ENCODE measurements at regions not wholly inside any gene's neighbourhood (a gene's known extent, or its start where the extent isn't known, plus 50 kb on each side); places are given as distances from the start of the nearest gene placed in this dataset.

DNA sequence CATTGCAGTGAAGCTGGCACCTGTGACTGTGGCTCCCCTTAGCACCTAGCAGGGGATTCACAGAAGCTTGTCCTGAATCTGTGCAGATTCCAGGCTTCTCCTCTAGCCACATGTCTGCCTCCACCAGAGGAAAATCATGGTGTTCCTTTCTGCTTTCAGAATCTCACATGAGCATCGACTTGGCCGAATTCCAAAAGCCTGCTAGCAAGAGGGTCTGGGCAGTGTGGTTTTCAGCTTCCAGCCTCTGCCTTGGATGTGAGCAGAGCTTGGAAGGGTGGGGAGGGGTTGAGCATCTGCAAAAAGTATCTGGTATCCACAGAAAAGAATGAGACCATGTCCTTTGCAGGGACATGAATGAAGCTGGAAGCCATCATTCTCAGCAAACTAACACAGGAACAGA is 911.1 kb downstream of the TBC1D22A start:
- H3K9me2 ChIP-seq (replicated peaks; ENCODE audit: low read depth, low read length), result no peaks in the 10 kb centered on the region
- no peak overlapping the region for H3K4me3 ChIP-seq (ENCODE audit: low read length, poor library complexity, severe bottlenecking)
- no peaks in the 10 kb centered on the region for H4K20me1 ChIP-seq (ENCODE audit: insufficient read depth, low read length, poor library complexity, severe bottlenecking)
- H3F3A ChIP-seq (ENCODE audit: low read depth), result no peaks in the 10 kb centered on the region
- TF ChIP-seq EZH2phosphoT487 (IDR thresholded peaks at IDR 0.05; ENCODE audit: borderline replicate concordance), result no peak
- TF ChIP-seq, protein P1, sequence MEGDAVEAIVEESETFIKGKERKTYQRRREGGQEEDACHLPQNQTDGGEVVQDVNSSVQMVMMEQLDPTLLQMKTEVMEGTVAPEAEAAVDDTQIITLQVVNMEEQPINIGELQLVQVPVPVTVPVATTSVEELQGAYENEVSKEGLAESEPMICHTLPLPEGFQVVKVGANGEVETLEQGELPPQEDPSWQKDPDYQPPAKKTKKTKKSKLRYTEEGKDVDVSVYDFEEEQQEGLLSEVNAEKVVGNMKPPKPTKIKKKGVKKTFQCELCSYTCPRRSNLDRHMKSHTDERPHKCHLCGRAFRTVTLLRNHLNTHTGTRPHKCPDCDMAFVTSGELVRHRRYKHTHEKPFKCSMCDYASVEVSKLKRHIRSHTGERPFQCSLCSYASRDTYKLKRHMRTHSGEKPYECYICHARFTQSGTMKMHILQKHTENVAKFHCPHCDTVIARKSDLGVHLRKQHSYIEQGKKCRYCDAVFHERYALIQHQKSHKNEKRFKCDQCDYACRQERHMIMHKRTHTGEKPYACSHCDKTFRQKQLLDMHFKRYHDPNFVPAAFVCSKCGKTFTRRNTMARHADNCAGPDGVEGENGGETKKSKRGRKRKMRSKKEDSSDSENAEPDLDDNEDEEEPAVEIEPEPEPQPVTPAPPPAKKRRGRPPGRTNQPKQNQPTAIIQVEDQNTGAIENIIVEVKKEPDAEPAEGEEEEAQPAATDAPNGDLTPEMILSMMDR (conservative IDR thresholded peaks at IDR 0.05; ENCODE audit: low read length), result no peak
- no peaks in the 10 kb centered on the region for H3K36me3 ChIP-seq (ENCODE audit: insufficient read depth, low read length)
- peaks cover 5% of the 10 kb centered on the region; the same call in 1 of the 2 replicates for H3K9me3 ChIP-seq (ENCODE audit: insufficient read depth, low read depth, low read length)
- H3K27me3 ChIP-seq (ENCODE audit: insufficient read depth, low read length, poor library complexity, severe bottlenecking), result no peaks in the 10 kb centered on the region
- H3K79me2 ChIP-seq (ENCODE audit: insufficient read depth, low read length), result no peaks in the 10 kb centered on the region
- H3K9ac ChIP-seq (ENCODE audit: low read depth, low read length, poor library complexity, severe bottlenecking), result no peak overlapping the region
- no peak overlapping the region for H2AFZ ChIP-seq (ENCODE audit: low read length)
- no peaks in the 10 kb centered on the region for H3K4me1 ChIP-seq (ENCODE audit: insufficient read depth, low read length, poor library complexity, severe bottlenecking)
- no peak overlapping the region for H3K4me2 ChIP-seq (ENCODE audit: low read depth, low read length, poor library complexity, severe bottlenecking)

DNA sequence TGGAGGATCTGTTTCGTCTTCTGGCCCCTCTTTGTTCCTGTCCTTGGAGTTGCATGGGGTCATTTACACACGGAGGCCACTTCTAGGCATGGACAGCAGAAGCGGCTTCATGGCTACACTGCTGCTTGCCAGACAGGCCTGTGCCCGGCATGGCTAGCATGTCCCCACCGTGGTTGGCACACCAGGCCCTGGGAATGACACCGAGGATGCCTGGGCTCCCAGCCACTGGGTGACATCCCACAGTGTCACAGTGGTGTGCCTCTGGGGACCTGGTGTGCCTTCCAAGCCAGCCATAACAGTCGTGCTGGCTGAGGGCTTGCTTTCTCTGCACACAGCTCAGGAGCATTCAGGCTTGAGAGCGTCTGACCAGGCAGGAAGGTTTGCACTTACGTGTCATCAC is 910.1 kb downstream of the TBC1D22A start:
- no peak overlapping the region for H3K4me2 ChIP-seq (ENCODE audit: low read depth, low read length, poor library complexity, severe bottlenecking)
- no peak overlapping the region for H3K9ac ChIP-seq (ENCODE audit: low read depth, low read length, poor library complexity, severe bottlenecking)
- no peaks in the 10 kb centered on the region for H3K36me3 ChIP-seq (ENCODE audit: insufficient read depth, low read length)
- H3K9me3 ChIP-seq (ENCODE audit: insufficient read depth, low read depth, low read length), result peaks cover 7% of the 10 kb centered on the region; the same call in 1 of the 2 replicates
- H3K4me3 ChIP-seq (ENCODE audit: low read length, poor library complexity, severe bottlenecking), result no peak overlapping the region
- H3K4me1 ChIP-seq (ENCODE audit: insufficient read depth, low read length, poor library complexity, severe bottlenecking), result no peaks in the 10 kb centered on the region
- H2AFZ ChIP-seq (ENCODE audit: low read length), result no peak overlapping the region
- TF ChIP-seq EZH2phosphoT487 (IDR thresholded peaks at IDR 0.05; ENCODE audit: borderline replicate concordance), result no peak
- TF ChIP-seq, protein P1 (conservative IDR thresholded peaks at IDR 0.05; ENCODE audit: low read length), result no peak
- no peaks in the 10 kb centered on the region for H3K27me3 ChIP-seq (ENCODE audit: insufficient read depth, low read length, poor library complexity, severe bottlenecking)
- H3F3A ChIP-seq (ENCODE audit: low read depth), result no peaks in the 10 kb centered on the region
- no peaks in the 10 kb centered on the region for H3K9me2 ChIP-seq (replicated peaks; ENCODE audit: low read depth, low read length)
- no peaks in the 10 kb centered on the region for H3K79me2 ChIP-seq (ENCODE audit: insufficient read depth, low read length)
- no peaks in the 10 kb centered on the region for H4K20me1 ChIP-seq (ENCODE audit: insufficient read depth, low read length, poor library complexity, severe bottlenecking)

DNA sequence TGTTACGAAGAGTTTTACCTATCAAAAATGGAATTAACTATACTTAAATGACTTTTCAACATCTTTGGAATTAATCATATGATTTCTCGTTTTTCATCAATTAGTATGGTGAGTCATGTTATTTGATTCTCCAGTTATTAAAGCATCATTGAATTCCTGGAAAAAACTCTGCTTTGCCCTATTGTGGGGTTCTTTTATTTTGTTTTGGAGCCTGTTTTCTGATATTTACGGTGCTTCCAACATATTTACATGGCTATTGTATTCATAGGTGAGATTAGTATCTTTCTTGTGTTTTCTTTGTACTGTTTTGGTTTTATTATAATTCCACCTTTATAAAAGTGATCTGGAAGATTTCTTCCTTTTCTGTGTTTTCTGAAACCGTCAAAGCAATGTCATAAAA is 902.7 kb downstream of the TBC1D22A start:
- H3K9ac ChIP-seq (ENCODE audit: low read depth, low read length, poor library complexity, severe bottlenecking), result no peak overlapping the region
- H3K36me3 ChIP-seq (ENCODE audit: insufficient read depth, low read length), result no peaks in the 10 kb centered on the region
- no peaks in the 10 kb centered on the region for H3F3A ChIP-seq (ENCODE audit: low read depth)
- H3K9me3 ChIP-seq (ENCODE audit: insufficient read depth, low read depth, low read length), result peaks cover 8% of the 10 kb centered on the region; the same call in 1 of the 2 replicates
- H3K79me2 ChIP-seq (ENCODE audit: insufficient read depth, low read length), result no peaks in the 10 kb centered on the region
- H3K9me2 ChIP-seq (replicated peaks; ENCODE audit: low read depth, low read length), result no peaks in the 10 kb centered on the region
- no peaks in the 10 kb centered on the region for H3K27me3 ChIP-seq (ENCODE audit: insufficient read depth, low read length, poor library complexity, severe bottlenecking)
- no peak overlapping the region for H3K4me2 ChIP-seq (ENCODE audit: low read depth, low read length, poor library complexity, severe bottlenecking)
- no peak overlapping the region for H3K4me3 ChIP-seq (ENCODE audit: low read length, poor library complexity, severe bottlenecking)
- H4K20me1 ChIP-seq (ENCODE audit: insufficient read depth, low read length, poor library complexity, severe bottlenecking), result no peaks in the 10 kb centered on the region
- H3K4me1 ChIP-seq (ENCODE audit: insufficient read depth, low read length, poor library complexity, severe bottlenecking), result no peaks in the 10 kb centered on the region
- no peak for TF ChIP-seq EZH2phosphoT487 (IDR thresholded peaks at IDR 0.05; ENCODE audit: borderline replicate concordance)
- TF ChIP-seq, protein P1 (conservative IDR thresholded peaks at IDR 0.05; ENCODE audit: low read length), result no peak
- H2AFZ ChIP-seq (ENCODE audit: low read length), result no peak overlapping the region
